ENCODE measurements at regions not wholly inside any gene's neighbourhood (a gene's known extent, or its start where the extent isn't known, plus 50 kb on each side); places are given as distances from the start of the nearest gene placed in this dataset.

- TF ChIP-seq REST (IDR thresholded peaks at IDR 0.05) (no peak), YY1 (IDR thresholded peaks at IDR 0.05) (no peak), CTCF (IDR thresholded peaks at IDR 0.05; ENCODE audit: low read depth, low read length, missing input control) (no peak), ATF3 (IDR thresholded peaks at IDR 0.05) (no peak), HNF4A (conservative IDR thresholded peaks at IDR 0.05) (no peak), NR2F2 (IDR thresholded peaks at IDR 0.05) (no peak), JUND (IDR thresholded peaks at IDR 0.05) (no peak), RAD21 (IDR thresholded peaks at IDR 0.05) (no peak), TAF1 (conservative IDR thresholded peaks at IDR 0.05) (no peak)
Measured at GRCh38 chr4:77504407-77504806, 101.2 kb upstream of the CXCL13 start.
